ENCODE measurements at regions not wholly inside any gene's neighbourhood (a gene's known extent, or its start where the extent isn't known, plus 50 kb on each side); places are given as distances from the start of the nearest gene placed in this dataset.

DNA sequence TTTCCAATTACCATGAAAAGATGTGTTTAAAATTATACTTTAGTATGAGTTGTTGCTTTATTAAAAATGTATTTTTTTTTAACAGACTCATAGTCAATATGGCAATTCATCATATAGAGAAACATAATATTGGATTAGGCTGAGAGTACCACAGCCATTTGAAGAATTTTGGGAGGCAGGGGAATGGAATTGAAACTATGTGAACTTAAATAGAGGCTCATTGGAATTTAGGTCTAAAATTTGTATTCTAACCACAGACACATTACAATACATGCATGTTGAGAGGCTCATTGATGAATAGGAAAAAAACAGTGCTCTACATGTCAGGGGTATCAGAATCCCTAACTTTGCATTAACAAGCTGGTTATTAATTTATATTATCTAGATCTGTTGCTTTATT, 269.6 kb downstream of the DKK2 start:
- no peak for DNase-seq (ENCODE audit: low read depth)

DNA sequence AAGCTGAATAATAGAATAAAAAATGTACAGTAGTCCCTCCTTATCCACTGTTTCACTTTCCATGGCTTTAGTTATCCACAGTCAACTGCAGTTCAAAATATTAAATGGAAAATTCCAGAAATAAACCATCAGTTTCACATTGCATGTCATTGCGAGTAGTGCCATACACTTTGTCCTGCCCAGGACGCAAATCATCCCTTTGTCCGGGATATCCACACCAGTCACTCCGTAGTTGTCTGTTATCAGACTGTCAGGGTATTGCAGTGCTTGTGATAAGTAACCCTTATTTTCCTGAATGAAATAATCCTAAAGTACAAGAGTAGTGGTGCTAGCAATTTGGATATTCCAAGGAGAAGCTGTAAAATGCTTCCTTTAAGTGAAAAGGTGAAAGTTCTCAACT, 271.3 kb downstream of the DKK2 start:
- DNase-seq (ENCODE audit: low read depth) = no peak

DNA sequence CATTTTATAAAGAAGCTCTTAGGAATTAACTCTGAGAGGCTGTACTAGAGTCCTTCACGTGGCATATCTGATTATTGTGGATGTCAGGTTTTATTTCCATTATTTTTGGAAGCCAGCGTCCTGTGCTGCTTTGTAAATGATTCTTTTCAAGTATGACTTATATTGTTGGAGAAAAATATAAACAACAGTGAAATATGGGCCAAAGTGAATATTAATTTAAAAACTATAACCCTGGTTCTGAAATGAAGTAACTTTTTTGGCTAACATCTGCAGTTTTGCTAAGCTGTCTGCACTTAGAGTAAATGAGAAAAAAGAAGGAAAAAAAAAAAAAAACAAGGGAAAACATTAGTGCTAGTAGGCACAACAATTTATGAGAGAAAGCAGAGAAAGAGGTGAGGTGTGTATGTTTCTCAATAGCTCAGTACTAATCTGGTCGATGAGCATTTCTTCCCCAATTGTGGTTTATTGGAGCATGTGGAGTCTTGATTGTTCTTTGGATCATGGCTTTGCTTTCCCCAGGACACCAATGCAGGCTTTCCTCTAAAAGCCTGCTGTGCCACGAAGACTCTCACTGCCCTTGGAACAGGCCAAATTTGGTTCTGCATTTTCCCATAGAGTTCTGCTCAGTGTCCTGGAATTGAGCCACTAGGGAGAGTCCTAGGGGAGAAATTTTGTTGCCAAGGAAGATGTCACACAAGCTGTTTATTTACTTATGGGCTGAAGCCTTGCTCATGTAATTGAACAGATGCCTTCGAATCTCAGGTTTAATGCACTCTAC, 273.3 kb downstream of the DKK2 start:
- no peak for DNase-seq (ENCODE audit: low read depth)

DNA sequence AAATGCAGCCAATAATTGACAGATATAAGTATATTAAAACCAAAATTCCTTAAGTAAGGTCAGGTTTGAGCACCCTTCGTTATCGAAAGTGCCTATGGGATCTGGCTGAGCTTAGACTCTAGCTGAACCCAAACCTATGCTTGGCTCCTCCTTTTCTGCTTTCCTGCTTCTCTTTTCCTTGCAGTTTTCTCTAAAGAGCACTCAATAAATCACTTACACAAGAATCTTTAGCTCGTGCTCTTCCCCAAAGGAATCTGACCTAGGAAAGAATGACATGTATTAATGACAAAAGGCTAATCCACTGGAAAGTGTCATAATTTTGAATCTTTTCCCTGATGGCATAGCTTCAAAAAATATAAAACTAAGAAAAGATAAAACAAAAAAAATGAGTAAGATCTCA, 282.7 kb downstream of the DKK2 start:
- DNase-seq (ENCODE audit: low read depth) = no peak

DNA sequence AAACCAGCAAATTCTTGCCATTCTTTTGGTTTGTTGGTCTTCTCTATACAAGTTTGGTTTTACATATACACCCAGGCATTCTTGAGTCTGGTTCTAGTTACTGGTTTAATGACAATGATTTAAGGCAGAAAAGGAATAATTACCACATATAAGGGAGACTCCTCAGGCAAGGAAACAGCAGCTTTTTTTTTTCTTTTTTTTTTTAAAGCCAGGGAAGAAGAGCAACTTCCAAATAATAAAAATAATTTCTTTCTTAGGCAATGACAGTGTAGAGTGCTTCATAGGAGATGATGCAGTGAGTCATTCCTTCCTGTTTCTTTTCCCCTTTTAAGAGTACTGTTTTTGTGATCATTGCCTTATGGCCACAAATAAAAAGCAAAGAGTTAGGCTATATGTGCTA, 289.7 kb downstream of the DKK2 start:
- no peak for DNase-seq (ENCODE audit: low read depth)

DNA sequence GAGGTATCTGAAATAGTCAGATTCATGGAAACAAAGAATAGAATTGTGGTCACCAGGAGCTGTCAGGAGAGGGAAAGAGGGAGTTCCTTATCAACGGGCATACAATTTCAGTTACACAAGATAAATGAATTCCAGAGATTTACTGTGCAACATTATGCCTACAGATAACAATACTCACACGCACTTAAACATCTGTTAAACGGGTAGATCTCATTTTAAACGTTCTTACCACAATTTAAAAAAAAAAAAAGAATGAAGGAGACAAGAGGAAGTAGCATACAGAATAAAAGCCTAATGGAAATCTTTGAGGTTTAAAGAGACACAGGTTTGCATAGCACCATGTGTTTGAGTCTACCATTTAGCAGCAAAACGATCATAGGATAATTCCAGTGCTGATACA, 298.0 kb downstream of the DKK2 start:
- no peak for DNase-seq (ENCODE audit: low read depth)

DNA sequence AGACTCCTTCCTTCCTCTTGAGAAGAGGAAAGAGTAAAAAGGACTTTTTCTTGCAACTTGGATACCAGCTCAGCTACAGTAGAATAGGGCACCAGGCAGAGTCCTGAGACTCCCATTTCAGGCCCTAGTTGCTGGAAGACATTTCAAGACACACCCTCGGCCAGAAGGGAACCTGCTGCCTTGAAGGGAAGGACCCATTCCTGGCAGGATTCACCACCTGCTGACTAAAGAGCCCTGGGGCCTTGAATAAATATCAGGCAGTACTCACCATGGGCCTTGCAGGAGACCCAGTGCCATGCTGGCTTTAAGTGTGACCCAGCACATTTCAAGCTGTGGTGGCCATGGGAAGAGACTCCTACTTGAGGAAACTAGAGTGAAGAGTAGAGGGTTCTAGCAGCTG, 317.6 kb downstream of the DKK2 start:
- no peak for DNase-seq (ENCODE audit: low read depth)

DNA sequence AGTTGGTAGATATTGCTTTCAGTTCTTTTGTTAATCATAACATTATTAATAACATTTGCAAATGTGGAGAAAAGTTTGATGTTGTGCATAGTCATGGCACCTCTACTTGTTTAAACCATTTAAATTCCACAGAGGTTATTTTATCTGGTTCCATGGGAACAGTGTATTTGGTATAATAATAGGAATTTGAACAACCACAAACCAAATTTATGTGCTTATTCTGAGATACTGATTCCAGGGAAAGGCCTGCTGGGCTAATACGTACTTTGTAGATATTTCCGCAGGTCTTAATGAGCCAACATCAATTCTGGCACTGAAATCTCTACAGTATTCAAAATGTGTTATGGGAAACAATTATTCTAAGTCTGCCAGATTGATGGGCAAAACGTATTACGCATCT, 319.0 kb downstream of the DKK2 start:
- DNase-seq (ENCODE audit: low read depth) = no peak

DNA sequence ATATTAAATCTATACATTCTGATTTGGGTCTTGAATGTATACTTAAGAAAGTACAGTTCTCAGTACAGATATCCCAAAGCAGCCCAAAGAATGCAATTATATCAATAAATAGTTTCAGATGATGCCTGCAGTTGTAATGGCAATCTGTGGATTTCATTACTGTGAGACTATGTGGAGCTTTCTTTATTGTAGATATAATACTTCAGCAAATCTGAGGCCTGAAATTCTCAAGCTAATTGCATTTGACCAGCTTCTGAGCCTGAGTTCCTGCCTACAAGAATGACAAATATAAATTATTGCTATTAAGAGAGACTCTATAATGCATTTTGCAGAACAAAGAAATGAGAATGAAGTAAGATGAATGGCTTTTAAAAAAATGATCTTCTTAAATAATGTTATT, 320.3 kb downstream of the DKK2 start:
- no peak for DNase-seq (ENCODE audit: low read depth)

DNA sequence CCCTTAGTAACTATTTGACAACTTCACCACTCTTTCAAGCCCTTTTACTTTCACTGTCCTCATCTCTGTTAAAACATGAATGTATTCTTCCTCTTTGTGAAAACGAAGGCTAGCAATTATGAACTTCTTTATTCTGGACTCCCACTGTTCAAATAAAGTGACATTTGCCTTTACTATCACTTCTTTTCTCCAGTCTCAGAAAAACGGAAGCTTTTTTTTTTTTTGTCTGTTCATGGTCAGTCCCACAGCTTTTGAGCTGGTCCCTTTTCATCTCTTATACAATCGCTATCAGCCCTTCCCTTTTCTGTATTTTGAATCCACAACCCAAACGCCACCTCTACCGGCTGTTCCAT, 327.7 kb downstream of the DKK2 start:
- no peak for DNase-seq (ENCODE audit: low read depth)

DNA sequence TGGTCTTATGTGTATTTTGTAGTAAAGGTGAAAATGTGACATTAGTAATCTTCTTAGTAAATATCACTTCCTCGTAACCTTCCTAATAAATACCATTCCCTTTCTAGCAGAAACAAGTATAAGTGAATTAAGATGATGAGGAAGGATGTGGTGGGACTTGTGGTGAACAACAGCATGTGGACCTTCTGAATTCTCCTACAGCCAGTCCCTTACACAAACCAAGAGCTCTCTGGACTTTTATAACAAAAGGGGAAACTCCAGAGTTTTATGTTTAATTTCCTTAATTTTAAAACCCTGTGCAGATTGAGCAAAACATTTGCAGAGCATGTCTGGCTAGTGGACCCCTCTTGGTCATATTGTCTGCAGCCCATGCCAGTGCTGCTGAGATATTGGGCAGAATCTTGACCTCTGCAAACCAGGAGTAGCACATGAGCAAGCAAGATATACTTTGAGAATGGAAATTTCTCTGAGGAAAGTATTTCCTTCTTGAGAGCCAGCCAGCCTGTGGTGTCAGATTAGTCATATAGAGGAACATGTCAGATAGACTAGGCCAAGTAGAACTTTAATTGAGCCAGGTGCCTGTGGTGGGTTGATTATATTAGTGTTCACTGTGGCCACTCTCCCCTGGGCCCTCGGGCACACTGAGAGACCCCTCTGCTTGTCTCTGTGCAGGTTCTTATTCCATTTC, 328.2 kb downstream of the DKK2 start:
- no peak for DNase-seq (ENCODE audit: low read depth)

DNA sequence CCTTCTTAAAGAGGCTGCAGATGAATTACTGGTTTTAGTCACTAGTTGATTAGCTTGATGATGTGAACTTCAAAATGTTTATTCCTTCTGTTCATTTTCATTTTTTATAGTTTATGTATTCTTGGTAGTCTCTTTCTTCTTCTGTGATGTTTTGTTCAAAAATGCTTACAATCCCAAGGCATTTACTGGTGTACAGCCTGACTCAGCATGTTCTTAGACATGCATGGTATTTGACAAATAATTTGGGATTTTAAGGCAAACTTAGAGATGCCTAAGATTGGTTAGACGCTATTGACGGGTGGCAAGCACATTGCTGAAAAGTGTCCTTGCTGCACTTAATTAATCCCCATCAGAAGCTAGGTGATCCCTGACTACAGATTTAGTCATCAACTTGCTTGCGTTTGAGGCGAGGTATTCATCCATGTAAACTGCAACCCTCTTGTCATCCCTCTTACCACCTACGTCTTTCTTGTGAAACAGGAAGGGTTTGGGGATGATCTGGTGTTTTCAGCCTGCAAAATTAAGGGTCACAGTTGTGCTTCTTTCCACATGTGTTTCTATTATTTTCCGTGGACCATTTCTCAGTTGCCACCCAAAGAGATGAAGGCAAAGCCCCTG, 331.8 kb downstream of the DKK2 start:
- no peak for DNase-seq (ENCODE audit: low read depth)

DNA sequence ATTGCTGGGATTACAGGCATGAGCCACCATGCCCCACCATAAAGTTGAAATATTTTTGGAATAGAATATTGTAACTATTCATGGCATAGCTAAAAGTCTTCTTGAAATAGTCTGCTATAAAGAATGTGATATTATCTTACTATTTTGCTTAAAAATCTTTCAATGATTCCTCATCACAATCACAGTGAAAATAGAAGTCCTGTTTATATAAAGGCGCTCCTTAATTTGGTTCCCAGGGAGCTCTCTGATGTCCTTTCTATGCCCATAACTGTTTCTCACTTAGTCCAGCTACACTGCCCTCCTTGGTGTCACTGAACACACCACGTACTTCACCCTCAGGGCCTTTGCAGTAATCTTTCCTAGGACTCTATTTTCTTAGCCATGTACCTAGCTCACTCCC, 331.7 kb upstream of the GIMD1 start:
- DNase-seq (ENCODE audit: low read depth) = no peak

DNA sequence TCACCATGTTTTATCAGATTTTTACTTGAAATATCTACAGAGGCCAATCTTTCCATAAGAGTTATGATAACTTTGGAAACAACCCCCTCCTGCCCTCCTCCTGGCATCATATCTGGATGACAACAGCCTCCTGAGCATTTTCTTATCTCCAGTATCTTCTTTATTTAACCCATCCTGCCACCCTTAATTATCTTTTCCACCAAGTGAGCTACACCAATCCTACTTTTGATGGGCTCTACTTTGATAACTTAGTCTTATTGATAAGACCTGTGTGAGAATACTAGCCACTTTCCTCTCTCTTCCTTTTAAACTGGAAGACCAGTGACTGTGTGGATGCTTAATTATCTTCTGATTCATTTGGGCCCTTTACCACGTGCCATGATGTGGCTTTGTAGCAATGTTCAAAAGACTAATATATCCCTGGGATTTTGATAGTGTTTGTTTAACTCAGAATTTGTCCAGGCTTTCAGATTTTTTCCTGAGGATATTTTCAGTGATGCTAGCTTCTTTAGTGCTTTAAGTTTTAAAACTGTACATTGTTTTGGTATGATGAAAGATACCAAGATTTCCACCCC, 330.1 kb upstream of the GIMD1 start:
- no peak for DNase-seq (ENCODE audit: low read depth)

DNA sequence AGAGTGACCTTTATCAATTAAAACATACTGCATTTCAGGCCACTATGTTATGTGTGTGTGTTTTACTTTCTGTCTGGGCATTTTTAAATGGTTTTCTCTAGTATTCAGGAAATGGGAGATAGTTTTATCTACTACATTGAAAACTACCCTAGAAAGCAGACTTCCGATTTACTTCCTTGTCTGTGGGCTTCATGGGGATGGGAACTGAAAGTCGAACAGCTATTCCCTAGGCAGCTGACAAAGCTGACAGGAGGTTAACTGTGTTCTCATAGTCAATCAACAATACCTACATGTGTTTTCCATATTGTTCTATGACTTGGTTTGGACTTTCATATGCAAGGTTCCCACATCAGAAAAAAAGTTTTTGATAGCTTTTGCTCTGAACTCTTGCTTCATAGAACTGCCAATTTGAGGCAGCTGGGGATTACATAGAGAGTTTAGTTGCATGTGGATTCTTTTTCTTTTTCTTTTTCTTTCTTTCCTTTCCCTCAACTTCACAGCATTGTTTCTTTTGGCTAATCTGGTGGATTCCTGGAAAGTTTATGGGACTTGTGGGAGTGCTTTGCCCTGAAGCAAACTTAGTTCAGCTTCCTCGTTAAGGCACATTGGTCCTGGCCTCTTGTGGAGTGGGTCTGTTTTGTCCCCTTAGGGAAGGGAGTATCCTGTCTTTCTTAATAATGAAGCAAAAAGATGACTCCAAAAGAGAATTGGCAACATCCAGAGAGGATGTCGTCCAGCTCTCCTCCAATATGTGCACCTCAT, 327.1 kb upstream of the GIMD1 start:
- no peak for DNase-seq (ENCODE audit: low read depth)

DNA sequence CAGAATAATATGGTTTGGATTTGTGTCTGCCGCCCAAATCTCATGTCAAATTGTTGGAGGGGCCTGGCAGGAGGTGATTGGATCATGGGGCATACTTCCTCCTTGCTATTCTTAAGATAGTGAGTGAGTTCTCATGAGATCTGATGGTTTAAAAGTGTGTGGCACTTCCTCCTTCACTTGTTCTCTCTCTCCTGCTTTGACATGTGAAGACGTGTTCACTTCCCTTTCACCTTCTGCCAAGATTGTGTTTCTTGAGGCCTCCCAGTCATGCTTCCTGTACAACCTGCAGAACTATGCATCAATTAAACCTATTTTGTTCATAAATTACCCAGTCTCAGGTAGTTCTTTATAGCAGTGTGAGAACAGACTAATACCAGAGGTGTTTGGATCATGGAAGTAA, 325.7 kb upstream of the GIMD1 start:
- no peak for DNase-seq (ENCODE audit: low read depth)

DNA sequence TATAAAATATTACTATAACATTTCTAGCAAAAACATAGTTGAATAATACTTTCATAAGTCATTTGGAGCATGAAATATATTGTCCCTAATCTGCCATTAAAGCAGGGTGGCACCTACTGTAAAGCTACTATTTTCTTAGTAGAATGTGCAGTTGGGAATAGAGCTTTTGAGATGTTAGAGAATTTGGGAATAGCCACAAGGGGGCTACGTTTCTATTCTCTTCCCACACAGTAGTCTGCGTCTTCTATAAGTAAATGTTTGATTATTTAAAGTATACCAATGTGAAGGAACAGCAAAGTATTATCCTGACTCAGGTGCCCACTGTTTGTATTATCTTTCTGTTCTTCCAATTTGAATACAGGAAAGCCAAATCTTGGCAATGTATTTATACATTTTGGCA, 323.2 kb upstream of the GIMD1 start:
- DNase-seq (ENCODE audit: low read depth) = no peak

DNA sequence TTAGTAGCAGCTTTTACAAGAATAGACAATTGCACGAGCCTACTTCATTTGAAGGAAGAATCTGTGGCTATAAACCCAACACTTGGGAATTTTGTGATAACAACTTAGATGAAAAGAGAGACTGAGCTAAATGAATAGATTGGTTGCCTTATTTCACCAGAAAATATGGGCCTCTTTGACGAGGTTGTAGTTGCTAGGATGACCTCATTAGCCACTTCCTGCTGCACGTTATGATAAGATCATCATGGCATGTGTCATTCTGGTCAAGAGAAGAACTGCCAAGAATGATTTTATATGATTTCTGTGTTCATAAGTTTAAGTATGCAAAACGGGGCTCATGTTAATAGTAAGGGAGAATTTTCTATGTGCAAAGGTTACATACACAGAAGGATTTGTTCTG, 321.9 kb upstream of the GIMD1 start:
- DNase-seq (ENCODE audit: low read depth) = no peak

DNA sequence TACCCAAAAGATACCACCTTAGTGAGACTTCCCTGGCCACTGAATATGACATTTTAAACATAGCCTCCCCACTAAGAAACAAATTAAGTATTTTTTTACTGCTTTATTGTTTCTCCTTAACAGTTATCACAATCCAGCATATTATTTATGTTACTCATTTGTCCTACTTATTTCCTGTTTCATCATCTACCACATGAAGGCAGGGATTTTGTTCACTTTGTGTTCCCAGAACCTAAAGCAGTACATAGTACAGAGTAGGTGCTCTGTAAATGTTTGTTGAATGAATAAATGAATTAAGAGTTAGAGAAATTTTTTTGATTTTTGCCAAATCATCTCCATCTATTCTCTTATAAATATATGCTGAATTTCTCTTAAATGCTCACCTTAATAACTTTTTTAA, 318.4 kb upstream of the GIMD1 start:
- no peak for DNase-seq (ENCODE audit: low read depth)

DNA sequence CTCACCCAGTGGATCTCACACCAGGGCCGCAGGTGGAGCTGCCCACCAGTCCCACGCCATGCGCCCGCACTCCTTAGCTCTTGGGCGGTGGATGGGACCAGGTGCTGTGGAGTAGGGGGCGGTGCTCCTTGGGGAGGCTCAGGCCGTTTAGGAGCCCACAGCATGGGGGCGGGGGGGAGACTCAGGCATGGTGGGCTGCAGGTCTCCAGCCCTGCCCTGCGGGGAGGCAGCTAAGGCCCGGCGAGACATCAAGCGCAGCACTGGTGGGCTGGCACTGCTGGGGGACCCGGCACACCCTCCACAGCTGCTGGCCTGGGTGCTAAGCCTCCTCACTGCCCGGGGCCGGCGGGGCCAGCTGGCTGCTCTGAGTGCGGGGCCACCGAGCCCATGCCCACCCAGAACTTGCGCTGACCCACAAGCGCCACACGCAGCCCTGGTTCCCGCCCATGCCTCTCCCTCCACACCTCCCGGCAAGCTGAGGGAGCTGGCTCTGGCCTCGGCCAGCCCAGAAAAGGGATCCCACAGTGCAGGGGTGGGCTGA, 312.9 kb upstream of the GIMD1 start:
- no peak for DNase-seq (ENCODE audit: low read depth)

DNA sequence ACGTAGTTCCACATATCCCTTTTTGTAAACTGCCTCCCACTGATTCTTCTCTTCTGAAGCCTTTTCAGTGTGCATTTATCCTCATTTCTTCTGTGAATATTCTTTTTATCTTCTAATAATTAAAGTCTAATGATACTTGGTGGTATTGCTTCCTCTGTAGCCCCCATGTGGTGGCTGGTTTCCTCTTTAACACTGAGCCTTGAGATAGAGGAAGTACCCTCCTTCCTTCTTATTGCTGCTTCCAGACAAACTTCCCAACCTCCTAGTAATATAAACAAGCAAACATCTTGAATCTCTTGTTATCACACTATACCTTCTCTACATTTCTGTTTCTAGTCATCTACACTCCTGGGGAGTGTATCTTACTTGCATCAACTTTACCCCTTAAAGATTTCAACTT, 310.5 kb upstream of the GIMD1 start:
- no peak for DNase-seq (ENCODE audit: low read depth)

DNA sequence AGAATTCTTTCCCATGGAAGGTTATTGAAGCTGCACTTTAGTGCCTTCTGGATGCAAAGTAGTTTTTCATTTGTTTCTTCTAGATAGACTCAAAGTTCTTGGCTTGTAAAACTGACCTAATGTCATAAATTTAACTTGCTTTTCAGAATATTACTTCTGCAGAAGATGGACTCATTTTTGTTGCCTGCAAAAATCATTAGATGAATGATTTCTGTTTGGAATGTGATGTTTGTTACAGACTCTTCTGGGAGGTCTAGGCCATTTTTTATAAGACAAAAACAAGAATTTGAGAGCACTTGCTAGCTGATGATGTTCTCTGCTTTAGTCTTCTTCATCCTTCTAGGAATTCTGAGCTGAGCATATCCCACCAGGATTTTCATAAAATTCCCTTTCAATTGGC, 308.6 kb upstream of the GIMD1 start:
- DNase-seq (ENCODE audit: low read depth) = no peak

Data from stimulated activated CD8-positive, alpha-beta memory T cell treated with anti-CD3 and anti-CD28 coated beads, Interleukin-4, amount 100 ng/mL, for 24 hours (primary cell).